ENCODE measurements at regions not wholly inside any gene's neighbourhood (a gene's known extent, or its start where the extent isn't known, plus 50 kb on each side); places are given as distances from the start of the nearest gene placed in this dataset.

- no peak overlapping the region for H3K27ac ChIP-seq (ENCODE audit: poor library complexity, severe bottlenecking)
- H3K36me3 ChIP-seq (ENCODE audit: low read depth) = no peaks in the 10 kb centered on the region
- TF ChIP-seq, protein P1, sequence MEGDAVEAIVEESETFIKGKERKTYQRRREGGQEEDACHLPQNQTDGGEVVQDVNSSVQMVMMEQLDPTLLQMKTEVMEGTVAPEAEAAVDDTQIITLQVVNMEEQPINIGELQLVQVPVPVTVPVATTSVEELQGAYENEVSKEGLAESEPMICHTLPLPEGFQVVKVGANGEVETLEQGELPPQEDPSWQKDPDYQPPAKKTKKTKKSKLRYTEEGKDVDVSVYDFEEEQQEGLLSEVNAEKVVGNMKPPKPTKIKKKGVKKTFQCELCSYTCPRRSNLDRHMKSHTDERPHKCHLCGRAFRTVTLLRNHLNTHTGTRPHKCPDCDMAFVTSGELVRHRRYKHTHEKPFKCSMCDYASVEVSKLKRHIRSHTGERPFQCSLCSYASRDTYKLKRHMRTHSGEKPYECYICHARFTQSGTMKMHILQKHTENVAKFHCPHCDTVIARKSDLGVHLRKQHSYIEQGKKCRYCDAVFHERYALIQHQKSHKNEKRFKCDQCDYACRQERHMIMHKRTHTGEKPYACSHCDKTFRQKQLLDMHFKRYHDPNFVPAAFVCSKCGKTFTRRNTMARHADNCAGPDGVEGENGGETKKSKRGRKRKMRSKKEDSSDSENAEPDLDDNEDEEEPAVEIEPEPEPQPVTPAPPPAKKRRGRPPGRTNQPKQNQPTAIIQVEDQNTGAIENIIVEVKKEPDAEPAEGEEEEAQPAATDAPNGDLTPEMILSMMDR (IDR thresholded peaks at IDR 0.05; ENCODE audit: poor library complexity, severe bottlenecking) = no peak
- no peak overlapping the region for H3K4me3 ChIP-seq (ENCODE audit: severe bottlenecking)
- no peak for ATAC-seq (ENCODE audit: low read depth)
- DNase-seq (ENCODE audit: low spot score) = no peak
- no peaks in the 10 kb centered on the region for H3K4me1 ChIP-seq (ENCODE audit: insufficient read depth, poor library complexity, severe bottlenecking)
- H3K27me3 ChIP-seq (ENCODE audit: insufficient read depth, poor library complexity, severe bottlenecking) = no peaks in the 10 kb centered on the region
- no peaks in the 10 kb centered on the region for H3K9me3 ChIP-seq (ENCODE audit: severe bottlenecking)
Measured at GRCh38 chr13:82002710-82003109, 1661.8 kb upstream of the SPRY2 start.

GRCh38 chr13:81995316-81995715 lies 1654.4 kb upstream of the SPRY2 start:
- no peak overlapping the region for H3K4me3 ChIP-seq (ENCODE audit: severe bottlenecking)
- no peaks in the 10 kb centered on the region for H3K4me1 ChIP-seq (ENCODE audit: insufficient read depth, poor library complexity, severe bottlenecking)
- TF ChIP-seq, protein P1 (IDR thresholded peaks at IDR 0.05; ENCODE audit: poor library complexity, severe bottlenecking) = no peak
- no peaks in the 10 kb centered on the region for H3K36me3 ChIP-seq (ENCODE audit: low read depth)
- H3K27me3 ChIP-seq (ENCODE audit: insufficient read depth, poor library complexity, severe bottlenecking) = no peaks in the 10 kb centered on the region
- no peaks in the 10 kb centered on the region for H3K9me3 ChIP-seq (ENCODE audit: severe bottlenecking)
- no peak overlapping the region for H3K27ac ChIP-seq (ENCODE audit: poor library complexity, severe bottlenecking)
- ATAC-seq (ENCODE audit: low read depth) = no peak
- no peak for DNase-seq (ENCODE audit: low spot score)

DNA sequence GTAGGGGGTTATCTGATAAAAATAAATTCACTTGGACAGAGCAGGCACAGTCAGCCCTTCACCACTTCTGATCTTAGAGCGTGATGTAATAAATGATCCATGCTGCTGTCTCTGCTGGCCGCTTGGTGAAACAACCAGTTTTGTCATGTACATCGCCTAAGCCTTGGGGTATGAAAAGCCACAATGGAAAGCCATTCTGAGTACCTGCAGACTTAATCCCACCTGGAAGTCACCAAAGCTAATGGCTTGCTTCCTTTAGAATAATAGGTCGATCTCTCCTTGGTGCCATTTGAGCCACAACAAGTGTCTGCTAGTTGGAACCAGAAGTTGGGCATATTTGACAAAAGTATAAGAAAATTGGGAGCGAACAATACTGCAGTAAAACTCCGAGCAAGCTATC lies 1649.7 kb upstream of the SPRY2 start:
- TF ChIP-seq, protein P1 (IDR thresholded peaks at IDR 0.05; ENCODE audit: poor library complexity, severe bottlenecking) = no peak
- no peaks in the 10 kb centered on the region for H3K9me3 ChIP-seq (ENCODE audit: severe bottlenecking)
- DNase-seq (ENCODE audit: low spot score) (no peak), ATAC-seq (ENCODE audit: low read depth) (no peak)
- no peaks in the 10 kb centered on the region for H3K36me3 ChIP-seq (ENCODE audit: low read depth)
- H3K4me3 ChIP-seq (ENCODE audit: severe bottlenecking) = no peak overlapping the region
- no peak overlapping the region for H3K27ac ChIP-seq (ENCODE audit: poor library complexity, severe bottlenecking)
- no peaks in the 10 kb centered on the region for H3K4me1 ChIP-seq (ENCODE audit: insufficient read depth, poor library complexity, severe bottlenecking)
- H3K27me3 ChIP-seq (ENCODE audit: insufficient read depth, poor library complexity, severe bottlenecking) = no peaks in the 10 kb centered on the region

DNA sequence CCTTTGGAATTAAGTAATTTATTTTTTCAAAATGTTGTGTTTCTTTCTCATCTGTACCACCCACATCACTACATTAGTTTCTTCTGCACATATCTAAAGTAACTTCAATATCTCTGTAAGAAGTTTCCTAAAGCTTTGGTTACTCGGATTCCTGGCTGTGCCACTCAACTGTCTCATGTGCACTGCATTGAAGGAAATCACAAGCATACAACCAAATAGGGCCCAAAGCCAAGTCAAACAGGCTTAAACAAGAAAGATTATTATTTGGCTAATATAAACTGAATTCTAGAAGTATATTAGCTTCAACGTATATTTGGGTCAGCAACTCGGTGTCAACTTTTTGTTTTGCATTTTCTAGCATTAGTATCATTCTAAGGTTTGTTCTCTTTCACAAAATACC lies 1647.6 kb upstream of the SPRY2 start:
- Histone ChIP-seq H3K4me3 (ENCODE audit: severe bottlenecking) (no peak overlapping the region), H3K9me3 (ENCODE audit: severe bottlenecking) (no peaks in the 10 kb centered on the region), H3K27me3 (ENCODE audit: insufficient read depth, poor library complexity, severe bottlenecking) (no peaks in the 10 kb centered on the region), H3K36me3 (ENCODE audit: low read depth) (no peaks in the 10 kb centered on the region), H3K27ac (ENCODE audit: poor library complexity, severe bottlenecking) (no peak overlapping the region), H3K4me1 (ENCODE audit: insufficient read depth, poor library complexity, severe bottlenecking) (no peaks in the 10 kb centered on the region)
- no peak for DNase-seq (ENCODE audit: low spot score)
- no peak for ATAC-seq (ENCODE audit: low read depth)
- TF ChIP-seq, protein P1 (IDR thresholded peaks at IDR 0.05; ENCODE audit: poor library complexity, severe bottlenecking) = no peak

GRCh38 chr13:81987677-81988357 lies 1646.9 kb upstream of the SPRY2 start:
- DNase-seq (ENCODE audit: low spot score) (no peak), ATAC-seq (ENCODE audit: low read depth) (no peak)
- Histone ChIP-seq H3K4me1 (ENCODE audit: insufficient read depth, poor library complexity, severe bottlenecking) (no peaks in the 10 kb centered on the region), H3K36me3 (ENCODE audit: low read depth) (no peaks in the 10 kb centered on the region), H3K9me3 (ENCODE audit: severe bottlenecking) (no peaks in the 10 kb centered on the region), H3K27ac (ENCODE audit: poor library complexity, severe bottlenecking) (no peak overlapping the region), H3K4me3 (ENCODE audit: severe bottlenecking) (no peak overlapping the region), H3K27me3 (ENCODE audit: insufficient read depth, poor library complexity, severe bottlenecking) (no peaks in the 10 kb centered on the region)
- TF ChIP-seq, protein P1 (IDR thresholded peaks at IDR 0.05; ENCODE audit: poor library complexity, severe bottlenecking) = no peak
